ENCODE measurements at regions not wholly inside any gene's neighbourhood (a gene's known extent, or its start where the extent isn't known, plus 50 kb on each side); places are given as distances from the start of the nearest gene placed in this dataset.

- Histone ChIP-seq H3K4me3 (no peak overlapping the region), H3K27ac (replicated peaks in 1 of 4) (no peak overlapping the region), H3K36me3 (no peaks in the 10 kb centered on the region), H3K27me3 (no peaks in the 10 kb centered on the region), H3K4me1 (no peaks in the 10 kb centered on the region), H3K9me3 (peaks cover 0 to 5% (median 0%) of the 10 kb centered on the region in 4 donors)
- no peak for DNase-seq (ENCODE audit: extremely low spot score)
- WGBS, result 75% methylated on average over 5 of the region's 5 CpGs
- no peak for TF ChIP-seq POLR2A (IDR thresholded peaks at IDR 0.05; ENCODE audit: low read depth)
- no peak for TF ChIP-seq EP300 (IDR thresholded peaks at IDR 0.05)
- intact Hi-C loops (cut with DNase I), result no loop called here
Measured at GRCh38 chr5:13385066-13385465, 559.4 kb downstream of the DNAH5 start.

- Histone ChIP-seq H3K4me3 (no peak overlapping the region), H3K36me3 (no peaks in the 10 kb centered on the region), H3K27me3 (no peaks in the 10 kb centered on the region), H3K4me1 (no peaks in the 10 kb centered on the region), H3K9me3 (peaks cover 0 to 5% (median 0%) of the 10 kb centered on the region in 4 donors), H3K27ac (replicated peaks in 1 of 4) (no peak overlapping the region)
- intact Hi-C loops (cut with DNase I), result no loop called here
- TF ChIP-seq EP300 (IDR thresholded peaks at IDR 0.05) (no peak), POLR2A (IDR thresholded peaks at IDR 0.05; ENCODE audit: low read depth) (no peak), POLR2AphosphoS5 (IDR thresholded peaks at IDR 0.05) (no peak)
- TF ChIP-seq, protein P1, sequence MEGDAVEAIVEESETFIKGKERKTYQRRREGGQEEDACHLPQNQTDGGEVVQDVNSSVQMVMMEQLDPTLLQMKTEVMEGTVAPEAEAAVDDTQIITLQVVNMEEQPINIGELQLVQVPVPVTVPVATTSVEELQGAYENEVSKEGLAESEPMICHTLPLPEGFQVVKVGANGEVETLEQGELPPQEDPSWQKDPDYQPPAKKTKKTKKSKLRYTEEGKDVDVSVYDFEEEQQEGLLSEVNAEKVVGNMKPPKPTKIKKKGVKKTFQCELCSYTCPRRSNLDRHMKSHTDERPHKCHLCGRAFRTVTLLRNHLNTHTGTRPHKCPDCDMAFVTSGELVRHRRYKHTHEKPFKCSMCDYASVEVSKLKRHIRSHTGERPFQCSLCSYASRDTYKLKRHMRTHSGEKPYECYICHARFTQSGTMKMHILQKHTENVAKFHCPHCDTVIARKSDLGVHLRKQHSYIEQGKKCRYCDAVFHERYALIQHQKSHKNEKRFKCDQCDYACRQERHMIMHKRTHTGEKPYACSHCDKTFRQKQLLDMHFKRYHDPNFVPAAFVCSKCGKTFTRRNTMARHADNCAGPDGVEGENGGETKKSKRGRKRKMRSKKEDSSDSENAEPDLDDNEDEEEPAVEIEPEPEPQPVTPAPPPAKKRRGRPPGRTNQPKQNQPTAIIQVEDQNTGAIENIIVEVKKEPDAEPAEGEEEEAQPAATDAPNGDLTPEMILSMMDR (IDR thresholded peaks at IDR 0.05), result no peak
- WGBS, result 67% methylated on average over 2 of the region's 3 CpGs
- no peak for DNase-seq (ENCODE audit: extremely low spot score)
Measured at GRCh38 chr5:13382232-13382631, 562.3 kb downstream of the DNAH5 start.

DNA sequence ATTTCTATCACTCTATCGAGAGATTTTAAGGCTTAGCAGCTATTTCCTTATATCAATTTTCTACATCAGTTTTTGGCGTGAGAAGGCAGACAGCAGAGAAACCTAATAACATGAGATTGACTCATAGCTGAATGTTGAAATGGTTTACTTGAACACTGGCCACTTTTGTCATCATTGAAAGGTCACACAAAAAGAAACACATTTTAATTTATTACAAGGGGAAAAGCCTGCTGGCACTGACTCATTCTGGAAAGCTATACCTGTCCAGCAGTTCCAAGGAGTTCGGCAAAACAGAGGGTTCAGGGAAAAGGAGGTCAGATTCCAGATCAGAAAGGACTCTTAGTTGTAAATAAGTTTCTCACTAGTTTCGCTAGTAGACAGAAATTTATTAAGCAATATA, 566.4 kb downstream of the DNAH5 start:
- Histone ChIP-seq H3K9me3 (peaks cover 0 to 5% (median 0%) of the 10 kb centered on the region in 4 donors), H3K4me1 (no peaks in the 10 kb centered on the region), H3K4me3 (no peak overlapping the region), H3K36me3 (no peaks in the 10 kb centered on the region), H3K27ac (replicated peaks in 1 of 4) (no peak overlapping the region), H3K27me3 (no peaks in the 10 kb centered on the region)
- WGBS, result 80% methylated on average over 4 of the region's 4 CpGs
- intact Hi-C loops (cut with DNase I), result no loop called here
- TF ChIP-seq POLR2A (IDR thresholded peaks at IDR 0.05; ENCODE audit: low read depth), result no peak
- no peak for DNase-seq (ENCODE audit: extremely low spot score)

DNA sequence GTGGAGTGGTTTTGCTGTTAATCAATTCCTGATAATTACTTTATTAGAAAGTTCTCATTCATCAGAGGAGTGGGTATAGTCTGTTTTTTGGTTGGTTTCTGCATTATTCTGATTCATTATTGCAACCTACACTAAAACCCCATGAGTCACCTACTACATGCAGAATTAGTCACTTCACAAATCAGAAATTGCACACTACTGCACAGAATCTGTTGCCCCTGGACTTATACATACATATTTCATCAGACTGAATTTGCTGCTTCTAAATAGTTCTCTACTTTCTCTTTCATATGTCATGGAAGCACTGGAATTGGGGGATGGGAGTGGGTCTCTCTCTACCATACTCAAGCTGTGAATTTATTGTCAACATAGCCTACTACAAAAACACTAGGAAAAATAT, 585.1 kb downstream of the DNAH5 start:
- no peaks in the 10 kb centered on the region for H3K4me1 ChIP-seq
- intact Hi-C loops (cut with DNase I), result no loop called here
- H3K27ac ChIP-seq (replicated peaks in 1 of 4), result no peak overlapping the region
- no peak overlapping the region for H3K4me3 ChIP-seq
- no peaks in the 10 kb centered on the region for H3K9me3 ChIP-seq
- DNase-seq (ENCODE audit: extremely low spot score), result no peak
- H3K27me3 ChIP-seq, result no peaks in the 10 kb centered on the region
- no peak for TF ChIP-seq POLR2AphosphoS5 (IDR thresholded peaks at IDR 0.05)
- H3K36me3 ChIP-seq, result no peaks in the 10 kb centered on the region

DNA sequence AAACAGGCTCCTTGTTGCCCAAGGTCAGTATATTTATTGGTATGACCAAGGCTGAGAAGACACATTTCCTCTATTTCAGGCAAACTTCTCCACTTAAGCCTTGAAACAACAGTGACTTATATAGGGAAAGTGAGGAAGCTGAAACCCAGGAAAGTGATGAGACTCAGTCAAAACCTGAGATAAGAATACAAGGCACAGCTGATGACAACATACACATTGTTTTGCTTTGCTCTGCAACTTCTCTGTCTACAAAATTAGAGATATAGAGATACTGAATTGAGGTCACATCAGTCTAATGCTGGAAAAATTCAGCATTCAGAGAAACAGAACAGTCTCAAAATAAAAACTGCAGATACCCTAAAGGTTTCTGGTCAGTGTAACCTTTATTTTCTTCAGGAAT, 586.1 kb downstream of the DNAH5 start:
- H3K27ac ChIP-seq (replicated peaks in 1 of 4), result no peak overlapping the region
- DNase-seq (ENCODE audit: extremely low spot score), result no peak
- no peaks in the 10 kb centered on the region for H3K9me3 ChIP-seq
- no peaks in the 10 kb centered on the region for H3K27me3 ChIP-seq
- H3K36me3 ChIP-seq, result no peaks in the 10 kb centered on the region
- no peak overlapping the region for H3K4me3 ChIP-seq
- intact Hi-C loops (cut with DNase I), result no loop called here
- TF ChIP-seq EP300 (IDR thresholded peaks at IDR 0.05) (no peak), POLR2AphosphoS5 (IDR thresholded peaks at IDR 0.05) (no peak), POLR2A (IDR thresholded peaks at IDR 0.05; ENCODE audit: low read depth) (no peak)
- TF ChIP-seq, protein P1 (IDR thresholded peaks at IDR 0.05), result no peak
- no peaks in the 10 kb centered on the region for H3K4me1 ChIP-seq

DNA sequence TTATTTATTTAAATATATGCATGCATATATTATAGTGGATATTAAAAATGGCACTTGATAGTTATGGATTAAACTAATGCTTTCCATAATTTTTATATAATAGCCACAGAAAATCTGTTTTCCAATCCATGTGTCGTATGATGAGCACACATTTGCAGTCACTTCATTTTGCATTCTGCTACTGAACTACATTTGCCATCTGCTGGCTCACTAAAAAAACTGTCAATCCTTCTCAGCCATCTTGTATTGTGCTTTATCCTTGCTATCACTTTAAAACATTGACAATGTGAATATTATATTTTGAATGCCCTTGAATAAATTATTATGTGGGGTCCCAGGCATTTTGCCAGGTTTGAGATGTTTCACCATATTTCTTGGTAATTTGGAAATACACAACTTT, 586.6 kb downstream of the DNAH5 start:
- intact Hi-C loops (cut with DNase I), result no loop called here
- DNase-seq (ENCODE audit: extremely low spot score), result no peak
- Histone ChIP-seq H3K27me3 (no peaks in the 10 kb centered on the region), H3K4me1 (no peaks in the 10 kb centered on the region), H3K9me3 (no peaks in the 10 kb centered on the region), H3K4me3 (no peak overlapping the region), H3K27ac (replicated peaks in 1 of 4) (no peak overlapping the region), H3K36me3 (no peaks in the 10 kb centered on the region)
- TF ChIP-seq POLR2AphosphoS5 (IDR thresholded peaks at IDR 0.05) (no peak), EP300 (IDR thresholded peaks at IDR 0.05) (no peak), POLR2A (IDR thresholded peaks at IDR 0.05; ENCODE audit: low read depth) (no peak)
- TF ChIP-seq, protein P1 (IDR thresholded peaks at IDR 0.05), result no peak
- 85% methylated on average over 1 of the region's 1 CpG for WGBS

All from esophagus muscularis mucosa (tissue), 4 donors.